CD4-positive, CD25-positive, alpha-beta regulatory T cell (primary cell): ENCODE measurements at regions not wholly inside any gene's neighbourhood (a gene's known extent, or its start where the extent isn't known, plus 50 kb on each side); places are given as distances from the start of the nearest gene placed in this dataset.
"Not testable (repeated sequence)": the region's sequence is repeated elsewhere in the genome, so short reads cannot be mapped to it uniquely, and the experiment has no call there.

Experiments used
- ATAC-seq, 2 donors: fragments of 150-1000 bp; cut with Tn5 transposase; one replicate each; pipeline ENCODE4 v1.10.0; 2021; ENCODE audit warnings: low read depth in 2 of 2, moderate number of reproducible peaks in 2 of 2, moderate library complexity in 1 of 2
- DNase-seq, 3 donors: peaks; one replicate each; pipeline versions ENCODE4 v3.0.0 to v3.0.0-alpha.2; 2012 to 2022; ENCODE audit warnings: mixed read lengths in 1 of 3
- H3K27ac ChIP-seq: one replicate; pipeline ENCODE4 v1.7.0; 2013; ENCODE audit warnings: mild to moderate bottlenecking, low read length; ENCODE audit not compliant: insufficient read depth, poor library complexity, severe bottlenecking
- H3K27me3 ChIP-seq: one replicate; pipeline ENCODE4 v1.7.0; 2013; ENCODE audit warnings: low read length; ENCODE audit not compliant: control insufficient read depth, insufficient read depth
- H3K36me3 ChIP-seq: one replicate; pipeline ENCODE4 v1.7.0; 2013; ENCODE audit warnings: mild to moderate bottlenecking, low read length, moderate library complexity; ENCODE audit not compliant: control insufficient read depth, insufficient read depth
- H3K4me1 ChIP-seq: 2 replicates; pipeline ENCODE4 v1.7.0; 2013; ENCODE audit warnings: mild to moderate bottlenecking, low read length; ENCODE audit not compliant: insufficient read depth, control insufficient read depth, poor library complexity, severe bottlenecking
- H3K4me3 ChIP-seq: one replicate; pipeline ENCODE4 v1.7.0; 2013; ENCODE audit warnings: low read depth, mild to moderate bottlenecking, low read length, moderate library complexity
- H3K9me3 ChIP-seq, 2 experiments: 1 replicate in 1 of 2; 2 replicates in 1 of 2; pipeline ENCODE4 v1.7.0; 2013; ENCODE audit warnings: low read length in 2 of 2, mild to moderate bottlenecking in 1 of 2, moderate library complexity in 1 of 2; ENCODE audit not compliant: control insufficient read depth in 2 of 2
- H3K27ac Mint-ChIP-seq, 3 donors: one replicate each; pipeline ENCODE4 v1.8.0; 2020 to 2022; ENCODE audit warnings: mild to moderate bottlenecking in 3 of 3, mixed read lengths in 3 of 3, moderate library complexity in 2 of 3
- H3K27me3 Mint-ChIP-seq: one replicate; pipeline ENCODE4 v1.8.0; 2022; ENCODE audit warnings: mild to moderate bottlenecking, mixed read lengths
- H3K36me3 Mint-ChIP-seq: one replicate; pipeline ENCODE4 v1.8.0; 2020; ENCODE audit warnings: mixed read lengths
- H3K4me1 Mint-ChIP-seq, 4 donors: one replicate each; pipeline ENCODE4 v1.8.0; 2020 to 2022; ENCODE audit warnings: mixed read lengths in 4 of 4, mild to moderate bottlenecking in 1 of 4
- H3K4me3 Mint-ChIP-seq, 4 donors: one replicate each; pipeline ENCODE4 v1.8.0; 2020 to 2022; ENCODE audit warnings: mild to moderate bottlenecking in 4 of 4, mixed read lengths in 4 of 4, moderate library complexity in 3 of 4
- H3K9me3 Mint-ChIP-seq, 7 donors: one replicate each; pipeline ENCODE4 v1.8.0; 2020 to 2022; ENCODE audit warnings: mixed read lengths in 7 of 7, mild to moderate bottlenecking in 3 of 7, moderate library complexity in 2 of 7

GRCh38 chrY:11177033-11177432 lies 1524.0 kb upstream of the USP9Y start:
- H3K27ac ChIP-seq, H3K27me3 Mint-ChIP-seq, H3K36me3 Mint-ChIP-seq, H3K4me3 ChIP-seq, DNase-seq, H3K4me1 Mint-ChIP-seq, H3K9me3 Mint-ChIP-seq, H3K27ac Mint-ChIP-seq, ATAC-seq, H3K4me3 Mint-ChIP-seq, H3K27me3 ChIP-seq, H3K9me3 ChIP-seq, H3K4me1 ChIP-seq, H3K36me3 ChIP-seq: not testable (repeated sequence)

DNA sequence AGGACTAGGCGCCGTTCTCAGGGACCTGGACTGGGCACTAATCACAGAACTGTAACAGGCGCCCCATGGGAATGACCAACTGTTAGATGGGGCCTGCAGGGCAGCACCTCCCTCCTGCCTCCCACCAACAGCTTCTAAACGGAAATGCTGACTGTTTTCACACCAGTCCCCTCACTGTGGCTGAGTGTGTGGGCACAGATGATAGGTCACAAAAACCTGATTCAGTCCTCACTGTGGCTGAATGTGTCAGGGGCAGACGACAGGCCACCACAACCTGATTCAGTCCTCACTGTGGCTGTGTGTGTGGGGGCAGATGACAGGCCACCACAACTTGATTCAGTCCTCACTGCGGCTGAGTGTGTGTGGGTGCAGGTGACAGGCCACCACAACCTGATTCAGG lies 1499.9 kb upstream of the USP9Y start:
- not testable (repeated sequence) for H3K27ac ChIP-seq, H3K36me3 Mint-ChIP-seq, H3K4me3 Mint-ChIP-seq, H3K4me1 Mint-ChIP-seq, H3K27ac Mint-ChIP-seq, H3K4me3 ChIP-seq, H3K27me3 ChIP-seq, H3K9me3 ChIP-seq, H3K27me3 Mint-ChIP-seq, ATAC-seq, DNase-seq, H3K36me3 ChIP-seq, H3K9me3 Mint-ChIP-seq, H3K4me1 ChIP-seq

DNA sequence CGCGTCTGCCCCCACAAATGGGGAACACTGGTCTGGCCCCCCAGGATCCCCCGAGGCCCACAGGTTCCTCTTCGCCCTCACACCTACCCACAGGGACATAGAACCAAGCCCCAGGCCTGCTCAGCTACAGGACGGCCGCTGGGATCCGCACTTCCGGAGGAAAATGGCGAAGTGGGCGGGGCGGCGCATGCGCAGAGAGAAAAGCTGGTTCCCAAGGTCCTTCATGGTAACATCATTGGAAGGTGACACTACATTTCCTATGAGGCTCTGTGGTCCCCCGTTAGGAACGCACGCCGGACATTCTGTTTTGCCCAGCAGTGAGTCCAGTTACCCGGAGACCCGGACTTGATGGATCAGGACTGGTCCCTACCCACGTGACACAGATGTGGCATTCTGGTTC lies 1486.2 kb upstream of the USP9Y start:
- not testable (repeated sequence) for H3K27ac Mint-ChIP-seq, H3K4me1 ChIP-seq, H3K9me3 Mint-ChIP-seq, H3K36me3 Mint-ChIP-seq, H3K9me3 ChIP-seq, H3K36me3 ChIP-seq, H3K4me1 Mint-ChIP-seq, H3K27ac ChIP-seq, H3K27me3 Mint-ChIP-seq, H3K4me3 Mint-ChIP-seq, H3K27me3 ChIP-seq, H3K4me3 ChIP-seq, ATAC-seq
- peak in 1 of 3 donors; percentile 24 for DNase-seq
